Uterus (tissue), 3 donors: ENCODE measurements at regions not wholly inside any gene's neighbourhood (a gene's known extent, or its start where the extent isn't known, plus 50 kb on each side); places are given as distances from the start of the nearest gene placed in this dataset.

ENCODE experiments used
- DNase-seq, 2 donors: peaks; one replicate each; pipeline ENCODE4 v3.0.0-alpha.2; 2019 to 2020
- H3K27ac ChIP-seq, 2 donors: fragments of 200-600 bp; sonication (generic); 1 replicate in 1 of 2; 2 replicates in 1 of 2; pipeline ENCODE4 v1.5.1; 2016 to 2018
- H3K27me3 ChIP-seq, 2 donors: fragments of 200-600 bp; sonication (generic); one replicate each; pipeline ENCODE4 v1.5.1; 2018 to 2019; ENCODE audit warnings: control low read depth in 1 of 2
- H3K36me3 ChIP-seq, 2 donors: fragments of 200-600 bp; sonication (generic); one replicate each; pipeline ENCODE4 v1.5.1; 2019; ENCODE audit warnings: control low read depth in 1 of 2
- H3K4me1 ChIP-seq, 2 donors: fragments of 200-600 bp; sonication (generic); one replicate each; pipeline ENCODE4 v1.5.1; 2018 to 2019; ENCODE audit warnings: control low read depth in 1 of 2
- H3K4me3 ChIP-seq, 2 donors: fragments of 200-600 bp; sonication (generic); 1 replicate in 1 of 2; 2 replicates in 1 of 2; pipeline ENCODE4 v1.5.1; 2018 to 2019; ENCODE audit warnings: mild to moderate bottlenecking in 1 of 2
- H3K9me3 ChIP-seq, 2 donors: fragments of 200-600 bp; sonication (generic); one replicate each; pipeline ENCODE4 v1.5.1; 2019; ENCODE audit warnings: control low read depth in 1 of 2
- CTCF ChIP-seq, 4 experiments: fragments of 200-600 bp in 2 of 4; fragments of 450-650 bp in 2 of 4; sonication (generic) in 2 of 4; IDR thresholded peaks; one replicate each; pipeline ENCODE4 v1.5.1; 2016 to 2019; ENCODE audit warnings: antibody characterized with exemption in 4 of 4, mild to moderate bottlenecking in 2 of 4, moderate library complexity in 1 of 4
- POLR2A ChIP-seq, 2 donors: fragments of 450-650 bp; IDR thresholded peaks; one replicate each; pipeline ENCODE4 v1.6.1; 2016; ENCODE audit warnings: antibody characterized with exemption in 2 of 2, mild to moderate bottlenecking in 1 of 2, moderate library complexity in 1 of 2
- intact Hi-C: fragments of 100-400 bp; cut with DNase I; formaldehyde crosslinking; loops from one replicate; pipeline ENCODE4 v1.15.1; 2023; ENCODE audit warnings: low total_unique reads
- donor health status: DM: yes; HTN: yes; CAD: no.

- no peak overlapping the region for H3K4me3 ChIP-seq
- intact Hi-C loops = no loop called here
- no peaks in the 10 kb centered on the region for H3K4me1 ChIP-seq
- no peak for DNase-seq
- H3K27me3 ChIP-seq = no peaks in the 10 kb centered on the region
- H3K9me3 ChIP-seq = no peaks in the 10 kb centered on the region
- H3K36me3 ChIP-seq = no peaks in the 10 kb centered on the region
- no peak for TF ChIP-seq POLR2A (IDR thresholded peaks at IDR 0.05)
- no peak for TF ChIP-seq CTCF (IDR thresholded peaks at IDR 0.05)
- H3K27ac ChIP-seq = no peak overlapping the region
These were observed 199.1 kb upstream of the CCDC150 start for GRCh38 chr2:196440413-196440812.

- Histone ChIP-seq H3K9me3 (no peaks in the 10 kb centered on the region), H3K4me3 (no peak overlapping the region), H3K4me1 (no peaks in the 10 kb centered on the region), H3K36me3 (no peaks in the 10 kb centered on the region), H3K27me3 (no peaks in the 10 kb centered on the region), H3K27ac (no peak overlapping the region)
- TF ChIP-seq CTCF (IDR thresholded peaks at IDR 0.05) (no peak), POLR2A (IDR thresholded peaks at IDR 0.05) (no peak)
- no peak for DNase-seq
- intact Hi-C loops = no loop called here
These were observed 198.0 kb upstream of the CCDC150 start for GRCh38 chr2:196441527-196441926.

GRCh38 chr2:196442211-196442610 lies 197.3 kb upstream of the CCDC150 start:
- H3K4me3 ChIP-seq = no peak overlapping the region
- H3K9me3 ChIP-seq = no peaks in the 10 kb centered on the region
- no peak for DNase-seq
- H3K36me3 ChIP-seq = no peaks in the 10 kb centered on the region
- TF ChIP-seq POLR2A (IDR thresholded peaks at IDR 0.05) = no peak
- TF ChIP-seq CTCF (IDR thresholded peaks at IDR 0.05) = no peak
- H3K27me3 ChIP-seq = no peaks in the 10 kb centered on the region
- H3K4me1 ChIP-seq = no peaks in the 10 kb centered on the region
- H3K27ac ChIP-seq = no peak overlapping the region
- intact Hi-C loops = no loop called here

- intact Hi-C loops = no loop called here
- Histone ChIP-seq H3K9me3 (no peaks in the 10 kb centered on the region), H3K36me3 (no peaks in the 10 kb centered on the region), H3K27ac (no peak overlapping the region), H3K4me3 (no peak overlapping the region), H3K27me3 (no peaks in the 10 kb centered on the region), H3K4me1 (no peaks in the 10 kb centered on the region)
- DNase-seq = no peak
- TF ChIP-seq CTCF (IDR thresholded peaks at IDR 0.05) (no peak), POLR2A (IDR thresholded peaks at IDR 0.05) (no peak)
These were observed 195.1 kb upstream of the CCDC150 start for GRCh38 chr2:196444442-196444841.

- no peaks in the 10 kb centered on the region for H3K36me3 ChIP-seq
- no peak for TF ChIP-seq POLR2A (IDR thresholded peaks at IDR 0.05)
- no peak for TF ChIP-seq CTCF (IDR thresholded peaks at IDR 0.05)
- no peaks in the 10 kb centered on the region for H3K27me3 ChIP-seq
- intact Hi-C loops = no loop called here
- no peak for DNase-seq
- H3K27ac ChIP-seq = no peak overlapping the region
- H3K4me3 ChIP-seq = no peak overlapping the region
- no peaks in the 10 kb centered on the region for H3K4me1 ChIP-seq
- no peaks in the 10 kb centered on the region for H3K9me3 ChIP-seq
These were observed 193.5 kb upstream of the CCDC150 start for GRCh38 chr2:196445991-196446390.
